ENCODE measurements at regions not wholly inside any gene's neighbourhood (a gene's known extent, or its start where the extent isn't known, plus 50 kb on each side); places are given as distances from the start of the nearest gene placed in this dataset.

GRCh38 chr3:182212479-182213076 lies 500.9 kb downstream of the SOX2 start:
- DNase-seq (ENCODE audit: low read depth): peak; percentile 69
- TF ChIP-seq CTCF (IDR thresholded peaks at IDR 0.05; ENCODE audit: insufficient read depth, low read depth, low read length): no peak
- no peak overlapping the region for H3K4me3 ChIP-seq (ENCODE audit: low read depth, low read length)

- no peak for DNase-seq (ENCODE audit: low read depth)
- H3K4me3 ChIP-seq (ENCODE audit: low read depth, low read length): no peak overlapping the region
- TF ChIP-seq CTCF (IDR thresholded peaks at IDR 0.05; ENCODE audit: insufficient read depth, low read depth, low read length): no peak
These were observed 502.7 kb downstream of the SOX2 start for GRCh38 chr3:182214416-182214815.

- no peak overlapping the region for H3K4me3 ChIP-seq (ENCODE audit: low read depth, low read length)
- no peak for DNase-seq (ENCODE audit: low read depth)
- no peak for TF ChIP-seq CTCF (IDR thresholded peaks at IDR 0.05; ENCODE audit: insufficient read depth, low read depth, low read length)
These were observed 504.2 kb downstream of the SOX2 start for GRCh38 chr3:182215881-182216280.

GRCh38 chr3:182216311-182216970 lies 504.7 kb downstream of the SOX2 start:
- no peak for DNase-seq (ENCODE audit: low read depth)
- no peak for TF ChIP-seq CTCF (IDR thresholded peaks at IDR 0.05; ENCODE audit: insufficient read depth, low read depth, low read length)

GRCh38 chr3:182220013-182220412 lies 508.3 kb downstream of the SOX2 start:
- H3K4me3 ChIP-seq (ENCODE audit: low read depth, low read length): no peak overlapping the region
- no peak for TF ChIP-seq CTCF (IDR thresholded peaks at IDR 0.05; ENCODE audit: insufficient read depth, low read depth, low read length)
- DNase-seq (ENCODE audit: low read depth): no peak

More at GRCh38 chr3:182216311-182216970, 504.7 kb downstream of the SOX2 start:
- H3K4me3 ChIP-seq (ENCODE audit: low read depth, low read length): no peak overlapping the region

GRCh38 chr3:182220471-182220870 lies 508.7 kb downstream of the SOX2 start:
- no peak for TF ChIP-seq CTCF (IDR thresholded peaks at IDR 0.05; ENCODE audit: insufficient read depth, low read depth, low read length)
- DNase-seq (ENCODE audit: low read depth): no peak
- H3K4me3 ChIP-seq (ENCODE audit: low read depth, low read length): no peak overlapping the region

Measured in fibroblast of villous mesenchyme (primary cell).